Neural cell (in vitro differentiated cells): ENCODE measurements at regions not wholly inside any gene's neighbourhood (a gene's known extent, or its start where the extent isn't known, plus 50 kb on each side); places are given as distances from the start of the nearest gene placed in this dataset.

Experiments used
- CTCF ChIP-seq: fragments of 450-650 bp; IDR thresholded peaks from 2 replicates; pipeline ENCODE4 v1.5.1; 2014; ENCODE audit warnings: antibody characterized with exemption, mild to moderate bottlenecking, moderate library complexity; ENCODE audit not compliant: poor library complexity, severe bottlenecking
- EP300 ChIP-seq: fragments of 450-650 bp; conservative IDR thresholded peaks from 2 replicates; pipeline ENCODE4 v1.6.1; 2014; ENCODE audit warnings: antibody characterized with exemption, mild to moderate bottlenecking, moderate library complexity; ENCODE audit not compliant: poor library complexity, severe bottlenecking
- EZH2 ChIP-seq: fragments of 200-600, 300-800 bp; shearing (Covaris generic), sonication (generic); IDR thresholded peaks from 2 replicates; pipeline ENCODE4 v1.6.1; 2014; ENCODE audit warnings: antibody characterized with exemption, low read length, borderline replicate concordance, mild to moderate bottlenecking; ENCODE audit not compliant: insufficient read depth, poor library complexity, severe bottlenecking
- MXI1 ChIP-seq: fragments of 450-650 bp; conservative IDR thresholded peaks from 2 replicates; pipeline ENCODE4 v1.6.1; 2014; ENCODE audit warnings: antibody characterized with exemption, mild to moderate bottlenecking; ENCODE audit not compliant: poor library complexity, severe bottlenecking
- POLR2AphosphoS5 ChIP-seq: IDR thresholded peaks from 2 replicates; pipeline ENCODE4 v1.6.1; 2012
- RAD21 ChIP-seq: fragments of 450-650 bp; conservative IDR thresholded peaks from 2 replicates; pipeline ENCODE4 v1.6.1; 2014; ENCODE audit warnings: antibody characterized with exemption, mild to moderate bottlenecking, moderate library complexity
- REST ChIP-seq: IDR thresholded peaks from 2 replicates; pipeline ENCODE4 v1.6.1; 2012; ENCODE audit warnings: borderline replicate concordance
- SMC3 ChIP-seq: fragments of 450-650 bp; conservative IDR thresholded peaks from 2 replicates; pipeline ENCODE4 v1.6.1; 2014; ENCODE audit warnings: antibody characterized with exemption, mild to moderate bottlenecking, moderate library complexity; ENCODE audit not compliant: poor library complexity
- TAF1 ChIP-seq: IDR thresholded peaks from 2 replicates; pipeline ENCODE4 v1.6.1; 2012; ENCODE audit warnings: low read depth

- TF ChIP-seq RAD21, result no peak
- TF ChIP-seq MXI1, result no peak
- TF ChIP-seq EP300, result no peak
- TF ChIP-seq CTCF, result no peak
- no peak for TF ChIP-seq POLR2AphosphoS5
- no peak for TF ChIP-seq EZH2
- TF ChIP-seq SMC3, result no peak
- no peak for TF ChIP-seq REST
- no peak for TF ChIP-seq TAF1
These were observed 265.6 kb downstream of the PTEN start for GRCh38 chr10:88129013-88129412.
